Right ventricle myocardium superior (tissue), 1 donor: ENCODE measurements at regions not wholly inside any gene's neighbourhood (a gene's known extent, or its start where the extent isn't known, plus 50 kb on each side); places are given as distances from the start of the nearest gene placed in this dataset.
A peak's percentile ranks its signal among the peaks of the same experiment; 100 is the strongest.

ENCODE experiments used
- ATAC-seq: fragments of 200-7000 bp; cut with Tn5 transposase; one replicate; pipeline ENCODE4 v1.9.1; 2020; ENCODE audit warnings: mild to moderate bottlenecking; ENCODE audit not compliant: poor library complexity
- DNase-seq: peaks from one replicate; pipeline ENCODE4 v3.0.0-alpha.2; 2020
- intact Hi-C: fragments of 100-400 bp; cut with DNase I; formaldehyde crosslinking; loops from one replicate; pipeline ENCODE4 v1.11.2; 2022
- donor health status: DM: no; HTN: yes; CAD: no; lungs with severe emphysema.

GRCh38 chr2:236685361-236685760 lies 115.7 kb downstream of the ACKR3 start:
- intact Hi-C loops, result no loop called here
- ATAC-seq (no peak), DNase-seq (no peak)

- intact Hi-C loops, result no loop called here
- DNase-seq, result no peak
- ATAC-seq, result no peak
Measured at GRCh38 chr2:236685979-236686520, 116.4 kb downstream of the ACKR3 start.

- no peak for ATAC-seq
- intact Hi-C loops, result no loop called here
- DNase-seq, result no peak
Measured at GRCh38 chr2:236686561-236686960, 116.9 kb downstream of the ACKR3 start.

- peak; percentile 53 for ATAC-seq
- no peak for DNase-seq
- intact Hi-C loops, result no loop called here
Measured at GRCh38 chr2:236687296-236687965, 117.8 kb downstream of the ACKR3 start.

- intact Hi-C loops, result no loop called here
- peak; percentile 7 for ATAC-seq
- no peak for DNase-seq
Measured at GRCh38 chr2:236688157-236688556, 118.5 kb downstream of the ACKR3 start.

- no peak for DNase-seq
- peak; percentile 33 for ATAC-seq
- intact Hi-C loops, result no loop called here
Measured at GRCh38 chr2:236688563-236689392, 119.2 kb downstream of the ACKR3 start.

- ATAC-seq (no peak), DNase-seq (no peak)
- intact Hi-C loops, result no loop called here
Measured at GRCh38 chr2:236689393-236689700, 119.7 kb downstream of the ACKR3 start.

- ATAC-seq (no peak), DNase-seq (no peak)
- intact Hi-C loops, result no loop called here
Measured at GRCh38 chr2:236689981-236690380, 120.4 kb downstream of the ACKR3 start.

- intact Hi-C loops, result no loop called here
- ATAC-seq (no peak), DNase-seq (no peak)
Measured at GRCh38 chr2:236690726-236691125, 121.1 kb downstream of the ACKR3 start.

- no peak for DNase-seq
- no peak for ATAC-seq
- intact Hi-C loops, result no loop called here
Measured at GRCh38 chr2:236691799-236692167, 122.2 kb downstream of the ACKR3 start.

- ATAC-seq (no peak), DNase-seq (no peak)
- intact Hi-C loops, result no loop called here
Measured at GRCh38 chr2:236692937-236693336, 123.3 kb downstream of the ACKR3 start.

GRCh38 chr2:236693531-236693930 lies 123.9 kb downstream of the ACKR3 start:
- DNase-seq (no peak), ATAC-seq (no peak)
- intact Hi-C loops, result no loop called here

- ATAC-seq (no peak), DNase-seq (no peak)
- intact Hi-C loops, result no loop called here
Measured at GRCh38 chr2:236694146-236694888, 124.7 kb downstream of the ACKR3 start.

GRCh38 chr2:236696834-236697233 lies 127.2 kb downstream of the ACKR3 start:
- intact Hi-C loops, result no loop called here
- ATAC-seq (no peak), DNase-seq (no peak)

- ATAC-seq (no peak), DNase-seq (no peak)
- intact Hi-C loops, result no loop called here
Measured at GRCh38 chr2:236698016-236698627, 128.5 kb downstream of the ACKR3 start.

GRCh38 chr2:236700703-236701102 lies 131.1 kb downstream of the ACKR3 start:
- DNase-seq (no peak), ATAC-seq (no peak)
- intact Hi-C loops, result no loop called here

- DNase-seq, result no peak
- intact Hi-C loops, result no loop called here
- ATAC-seq, result no peak
Measured at GRCh38 chr2:236702657-236703372, 133.2 kb downstream of the ACKR3 start.

- intact Hi-C loops, result no loop called here
- no peak for ATAC-seq
Measured at GRCh38 chr2:236703373-236703709, 133.7 kb downstream of the ACKR3 start.

GRCh38 chr2:236703906-236704305 lies 134.3 kb downstream of the ACKR3 start:
- ATAC-seq (no peak), DNase-seq (no peak)
- intact Hi-C loops, result no loop called here

More at GRCh38 chr2:236703373-236703709, 133.7 kb downstream of the ACKR3 start:
- DNase-seq, result no peak
